WTC11 (cell line): ENCODE measurements at regions not wholly inside any gene's neighbourhood (a gene's known extent, or its start where the extent isn't known, plus 50 kb on each side); places are given as distances from the start of the nearest gene placed in this dataset.

Experiments
- ATAC-seq: fragments of 200-7000 bp; cut with Tn5 transposase; 2 replicates; pipeline ENCODE4 v1.10.0; 2021; ENCODE audit warnings: mild to moderate bottlenecking, moderate library complexity
- CTCF ChIA-PET: fragments of 300-600 bp; sonication (Branson Sonifier 250); formaldehyde crosslinking; loops from one replicate; lab custom pipeline; 2021; ENCODE audit warnings: antibody characterized with exemption; lab: Charles Lee
- POLR2A ChIA-PET: fragments of 350-600 bp; sonication (Branson Sonifier 250); formaldehyde crosslinking; loops from one replicate; lab custom pipeline; 2021; ENCODE audit warnings: antibody characterized with exemption; lab: Charles Lee
- DNase-seq: peaks from one replicate; pipeline ENCODE4 v3.0.0; 2021; ENCODE audit warnings: low spot score
- H3K27ac Mint-ChIP-seq: 2 replicates; pipeline ENCODE4 v1.8.0; 2021; ENCODE audit warnings: mixed read lengths
- H3K27me3 Mint-ChIP-seq: 2 replicates; pipeline ENCODE4 v1.8.0; 2021; ENCODE audit warnings: low read depth, mild to moderate bottlenecking, moderate library complexity, mixed read lengths
- H3K36me3 Mint-ChIP-seq: 2 replicates; pipeline ENCODE4 v1.8.0; 2021; ENCODE audit warnings: mixed read lengths
- H3K4me1 Mint-ChIP-seq: 2 replicates; pipeline ENCODE4 v1.8.0; 2022; ENCODE audit warnings: mixed read lengths
- H3K4me3 Mint-ChIP-seq: 2 replicates; pipeline ENCODE4 v1.8.0; 2021; ENCODE audit warnings: mild to moderate bottlenecking, moderate library complexity, mixed read lengths
- H3K9me3 Mint-ChIP-seq: 2 replicates; pipeline ENCODE4 v1.8.0; 2021; ENCODE audit warnings: mixed read lengths
- ATF1 ChIP-seq: sonication (generic); formaldehyde crosslinking; IDR thresholded peaks from 2 replicates; pipeline ENCODE4 v1.8.1; 2023; ENCODE audit warnings: mild to moderate bottlenecking, moderate library complexity, missing genetic modification reagents
- FOXP1 ChIP-seq: sonication (generic); formaldehyde crosslinking; IDR thresholded peaks from 2 replicates; pipeline ENCODE4 v1.8.0; 2022; ENCODE audit warnings: missing genetic modification reagents, mild to moderate bottlenecking, moderate library complexity, borderline replicate concordance
- GABPB1 ChIP-seq: sonication (generic); formaldehyde crosslinking; IDR thresholded peaks from 2 replicates; pipeline ENCODE4 v1.8.1; 2023; ENCODE audit warnings: mild to moderate bottlenecking, missing genetic modification reagents
- HMGA2 ChIP-seq: fragments of 250-450 bp; sonication (Bioruptor Pico); IDR thresholded peaks from 2 replicates; pipeline ENCODE4 v1.4.0; 2021; ENCODE audit warnings: mild to moderate bottlenecking, moderate library complexity
- IRF2 ChIP-seq: sonication (generic); formaldehyde crosslinking; IDR thresholded peaks from 2 replicates; pipeline ENCODE4 v1.8.0; 2022; ENCODE audit warnings: low read depth, missing genetic modification reagents, borderline replicate concordance
- JAZF1 ChIP-seq: fragments of 250-450 bp; sonication (Bioruptor Pico); IDR thresholded peaks from 2 replicates; pipeline ENCODE4 v1.9.0; 2021; ENCODE audit warnings: moderate library complexity, mild to moderate bottlenecking, inconsistent platforms
- NFATC4 ChIP-seq: fragments of 250-450 bp; sonication (Bioruptor Pico); IDR thresholded peaks from 2 replicates; pipeline ENCODE4 v1.9.0; 2021; ENCODE audit warnings: mild to moderate bottlenecking
- NFYB ChIP-seq: sonication (generic); formaldehyde crosslinking; conservative IDR thresholded peaks from 2 replicates; pipeline ENCODE4 v1.8.0; 2022; ENCODE audit warnings: low read depth, missing genetic modification reagents
- NR1H2 ChIP-seq: sonication (generic); formaldehyde crosslinking; IDR thresholded peaks from 2 replicates; pipeline ENCODE4 v1.9.0; 2021; ENCODE audit warnings: mild to moderate bottlenecking, moderate library complexity, missing genetic modification reagents
- NR3C1 ChIP-seq: sonication (generic); formaldehyde crosslinking; conservative IDR thresholded peaks from 2 replicates; pipeline ENCODE4 v1.8.1; 2023; ENCODE audit warnings: low read depth, mild to moderate bottlenecking, missing genetic modification reagents
- OVOL2 ChIP-seq: fragments of 250-450 bp; sonication (Bioruptor Pico); IDR thresholded peaks from 2 replicates; pipeline ENCODE4 v1.9.0; 2021; ENCODE audit warnings: mild to moderate bottlenecking, borderline replicate concordance
- PRRX2 ChIP-seq: fragments of 250-450 bp; sonication (Bioruptor Pico); IDR thresholded peaks from 2 replicates; pipeline ENCODE4 v1.8.0; 2021; ENCODE audit warnings: mild to moderate bottlenecking
- RELA ChIP-seq: sonication (generic); formaldehyde crosslinking; IDR thresholded peaks from 2 replicates; pipeline ENCODE4 v1.8.1; 2022; ENCODE audit warnings: missing genetic modification reagents, mild to moderate bottlenecking, borderline replicate concordance
- RORB ChIP-seq: fragments of 250-450 bp; sonication (Bioruptor Pico); IDR thresholded peaks from 2 replicates; pipeline ENCODE4 v1.9.0; 2021; ENCODE audit warnings: mild to moderate bottlenecking
- SMAD3 ChIP-seq: sonication (generic); formaldehyde crosslinking; IDR thresholded peaks from 2 replicates; pipeline ENCODE4 v1.8.0; 2022; ENCODE audit warnings: missing genetic modification reagents, mild to moderate bottlenecking, borderline replicate concordance
- SMAD4 ChIP-seq: sonication (generic); formaldehyde crosslinking; IDR thresholded peaks from 2 replicates; pipeline ENCODE4 v1.8.0; 2022; ENCODE audit warnings: mild to moderate bottlenecking, missing genetic modification reagents
- SOX15 ChIP-seq: fragments of 250-450 bp; sonication (Bioruptor Pico); IDR thresholded peaks from 2 replicates; pipeline ENCODE4 v1.9.0; 2021; ENCODE audit warnings: mild to moderate bottlenecking
- TEAD4 ChIP-seq: sonication (generic); formaldehyde crosslinking; IDR thresholded peaks from 2 replicates; pipeline ENCODE4 v1.8.0; 2022; ENCODE audit warnings: mild to moderate bottlenecking, missing genetic modification reagents
- ZBTB21 ChIP-seq: sonication (generic); formaldehyde crosslinking; IDR thresholded peaks from 2 replicates; pipeline ENCODE4 v1.8.1; 2023; ENCODE audit warnings: mild to moderate bottlenecking, missing genetic modification reagents, borderline replicate concordance
- ZNF121 ChIP-seq: sonication (generic); formaldehyde crosslinking; IDR thresholded peaks from 2 replicates; pipeline ENCODE4 v1.8.0; 2023; ENCODE audit warnings: missing genetic modification reagents
- ZNF232 ChIP-seq: sonication (generic); formaldehyde crosslinking; IDR thresholded peaks from 2 replicates; pipeline ENCODE4 v1.8.0; 2022; ENCODE audit warnings: mild to moderate bottlenecking, missing genetic modification reagents
- ZNF263 ChIP-seq: sonication (generic); formaldehyde crosslinking; IDR thresholded peaks from 2 replicates; pipeline ENCODE4 v1.8.1; 2022; ENCODE audit warnings: low read depth, mild to moderate bottlenecking, moderate library complexity, missing genetic modification reagents
- ZNF317 ChIP-seq: sonication (generic); formaldehyde crosslinking; IDR thresholded peaks from 2 replicates; pipeline ENCODE4 v1.8.1; 2023; ENCODE audit warnings: low read depth, mild to moderate bottlenecking, moderate library complexity, missing genetic modification reagents, borderline replicate concordance
- ZNF396 ChIP-seq: fragments of 250-450 bp; sonication (Bioruptor Pico); IDR thresholded peaks from 2 replicates; pipeline ENCODE4 v1.8.0; 2021; ENCODE audit warnings: mild to moderate bottlenecking, moderate library complexity, borderline replicate concordance
- ZNF423 ChIP-seq: fragments of 250-450 bp; sonication (Bioruptor Pico); IDR thresholded peaks from 2 replicates; pipeline ENCODE4 v2.1.2; 2022; ENCODE audit warnings: mild to moderate bottlenecking, moderate library complexity
- ZNF671 ChIP-seq: fragments of 250-450 bp; sonication (Bioruptor Pico); IDR thresholded peaks from 2 replicates; pipeline ENCODE4 v1.8.0; 2021; ENCODE audit warnings: mild to moderate bottlenecking
- TF ChIP-seq, protein P1 (sequence below): sonication (generic); formaldehyde crosslinking; IDR thresholded peaks from 2 replicates; pipeline ENCODE4 v1.8.1; 2023; ENCODE audit warnings: mild to moderate bottlenecking, missing genetic modification reagents, moderate library complexity
- TF ChIP-seq, protein P2 (sequence below): sonication (generic); formaldehyde crosslinking; IDR thresholded peaks from 2 replicates; pipeline ENCODE4 v1.8.0; 2022; ENCODE audit warnings: mild to moderate bottlenecking, missing genetic modification reagents
- TF ChIP-seq, protein P3 (sequence below): sonication (generic); formaldehyde crosslinking; IDR thresholded peaks from 2 replicates; pipeline ENCODE4 v1.8.1; 2022; ENCODE audit warnings: mild to moderate bottlenecking, moderate library complexity, missing genetic modification reagents
- TF ChIP-seq, protein P4 (sequence below): sonication (generic); formaldehyde crosslinking; conservative IDR thresholded peaks from 2 replicates; pipeline ENCODE4 v1.8.1; 2022; ENCODE audit warnings: mild to moderate bottlenecking, missing genetic modification reagents

DNA sequence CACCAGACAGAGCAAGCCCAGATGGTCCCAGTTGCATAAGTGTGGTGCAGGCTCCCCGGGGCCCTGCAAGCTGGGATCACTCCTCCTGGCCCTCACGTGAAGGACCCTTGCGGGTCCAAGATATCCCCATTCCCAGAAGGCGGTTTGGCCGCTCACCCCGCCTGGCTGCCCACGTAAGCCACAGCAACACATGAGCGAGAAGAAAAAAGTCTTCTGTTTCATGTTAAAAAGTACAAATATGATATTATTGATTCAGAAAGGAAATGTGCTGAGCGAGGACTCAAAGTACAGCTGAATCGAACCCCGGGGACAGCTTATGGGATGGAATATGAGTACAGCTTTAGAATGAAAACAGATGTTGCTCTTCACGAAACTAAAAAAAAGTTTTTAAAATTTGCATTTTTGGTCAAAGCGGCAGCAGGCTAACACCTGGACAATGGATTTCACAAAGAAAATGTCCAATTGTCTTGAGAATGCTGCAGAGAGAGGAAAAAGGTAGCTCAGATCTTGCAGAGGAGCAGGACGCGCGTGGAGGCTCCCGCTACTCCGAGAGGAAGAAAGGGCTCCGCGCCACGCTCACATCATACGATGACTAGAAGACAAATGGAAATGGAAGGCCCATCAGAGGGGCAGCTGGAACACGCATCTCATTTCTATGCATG is 427.6 kb downstream of the IRX1 start (continued):
- TF ChIP-seq NR1H2 (CRISPR knock-in tag) (no peak), ATF1 (CRISPR knock-in tag) (no peak), NFYB (CRISPR knock-in tag) (no peak), SOX15 (CRISPR knock-in tag) (no peak)
- TF ChIP-seq, all 79 proteins: peak for 0

DNA sequence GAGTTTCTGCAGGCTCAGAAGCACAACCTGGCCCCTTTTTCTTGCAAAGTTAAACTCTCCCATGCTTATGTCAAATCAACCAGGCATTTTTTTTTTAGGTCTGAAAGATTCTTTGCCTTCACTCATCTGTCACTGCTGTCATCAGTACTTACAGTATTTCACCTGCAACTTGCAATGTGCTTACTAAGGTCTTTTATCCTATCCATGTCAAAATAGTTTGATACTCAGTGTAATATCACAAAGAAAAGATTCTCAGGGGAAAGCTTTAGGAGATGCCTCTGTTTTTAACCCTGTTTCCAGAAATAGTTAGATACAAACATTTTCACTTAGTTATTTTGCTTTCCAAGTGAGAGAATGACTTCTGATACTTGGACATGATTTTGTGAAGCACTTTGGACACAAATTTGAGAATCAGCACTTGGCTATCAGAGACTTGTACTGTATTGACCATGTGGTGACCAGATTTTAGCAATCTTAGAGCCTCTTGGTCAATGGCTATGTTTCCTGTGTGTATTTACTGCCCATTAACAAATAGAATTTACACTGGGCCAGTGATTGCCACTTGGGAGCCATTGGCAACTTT is 428.2 kb downstream of the IRX1 start:
- TF ChIP-seq ZNF317 (no peak), FOXP1 (CRISPR knock-in tag) (no peak), ZNF671 (CRISPR knock-in tag) (no peak), NR3C1 (CRISPR knock-in tag) (no peak), ZNF232 (no peak), IRF2 (CRISPR knock-in tag) (no peak), NR1H2 (CRISPR knock-in tag) (no peak), JAZF1 (CRISPR knock-in tag) (no peak), NFATC4 (no peak)
- TF ChIP-seq, protein P1, sequence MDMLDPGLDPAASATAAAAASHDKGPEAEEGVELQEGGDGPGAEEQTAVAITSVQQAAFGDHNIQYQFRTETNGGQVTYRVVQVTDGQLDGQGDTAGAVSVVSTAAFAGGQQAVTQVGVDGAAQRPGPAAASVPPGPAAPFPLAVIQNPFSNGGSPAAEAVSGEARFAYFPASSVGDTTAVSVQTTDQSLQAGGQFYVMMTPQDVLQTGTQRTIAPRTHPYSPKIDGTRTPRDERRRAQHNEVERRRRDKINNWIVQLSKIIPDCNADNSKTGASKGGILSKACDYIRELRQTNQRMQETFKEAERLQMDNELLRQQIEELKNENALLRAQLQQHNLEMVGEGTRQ (CRISPR knock-in tag) = no peak
- TF ChIP-seq, protein P2, sequence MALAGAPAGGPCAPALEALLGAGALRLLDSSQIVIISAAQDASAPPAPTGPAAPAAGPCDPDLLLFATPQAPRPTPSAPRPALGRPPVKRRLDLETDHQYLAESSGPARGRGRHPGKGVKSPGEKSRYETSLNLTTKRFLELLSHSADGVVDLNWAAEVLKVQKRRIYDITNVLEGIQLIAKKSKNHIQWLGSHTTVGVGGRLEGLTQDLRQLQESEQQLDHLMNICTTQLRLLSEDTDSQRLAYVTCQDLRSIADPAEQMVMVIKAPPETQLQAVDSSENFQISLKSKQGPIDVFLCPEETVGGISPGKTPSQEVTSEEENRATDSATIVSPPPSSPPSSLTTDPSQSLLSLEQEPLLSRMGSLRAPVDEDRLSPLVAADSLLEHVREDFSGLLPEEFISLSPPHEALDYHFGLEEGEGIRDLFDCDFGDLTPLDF (CRISPR knock-in tag) = no peak
- POLR2A ChIA-PET = no interaction called here
- Mint-ChIP-seq H3K27me3 (peaks cover 8% of the 10 kb centered on the region), H3K27ac (no peak overlapping the region), H3K4me1 (peaks cover 11% of the 10 kb centered on the region), H3K4me3 (no peak overlapping the region), H3K9me3 (peaks cover 5% of the 10 kb centered on the region; the same call in 1 of the 2 replicates), H3K36me3 (peaks cover 6% of the 10 kb centered on the region)
- DNase-seq = no peak
- CTCF ChIA-PET = no interaction called here
- no peak for ATAC-seq

DNA sequence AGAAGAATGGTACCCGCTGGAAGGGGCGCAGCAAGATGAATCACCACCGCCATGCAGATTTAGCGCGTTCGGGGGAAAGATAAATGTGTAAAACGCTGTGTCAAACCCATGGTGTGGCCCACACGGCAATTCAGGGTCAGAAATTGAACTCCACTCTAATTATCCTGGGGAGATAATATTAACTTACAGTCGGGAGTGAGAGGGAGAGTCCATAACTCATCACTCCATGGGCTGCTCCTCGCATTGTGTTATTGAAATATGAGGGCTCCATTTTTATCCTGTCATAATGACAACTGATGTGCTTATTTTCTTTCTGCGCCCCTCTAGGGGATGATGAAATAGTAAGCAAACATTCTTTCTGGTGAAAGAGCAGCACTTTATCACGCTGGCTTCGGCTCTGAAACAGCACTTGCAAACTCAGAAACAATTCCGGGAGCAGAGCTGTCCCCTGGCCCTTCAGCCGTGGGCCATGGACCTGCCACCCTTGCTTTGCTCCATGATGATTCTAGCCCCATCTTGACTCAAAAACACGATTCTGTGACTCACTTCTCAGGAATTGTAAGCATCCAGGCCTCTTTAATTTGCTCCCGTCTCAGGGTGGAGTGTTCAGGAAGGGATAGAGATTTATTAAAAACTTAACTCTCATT is 431.6 kb downstream of the IRX1 start:
- Mint-ChIP-seq H3K9me3 (peaks cover 21% of the 10 kb centered on the region), H3K4me1 (no peaks in the 10 kb centered on the region), H3K27ac (no peak overlapping the region), H3K4me3 (no peak overlapping the region), H3K27me3 (no peaks in the 10 kb centered on the region; the same call in 1 of the 2 replicates), H3K36me3 (peaks cover 8% of the 10 kb centered on the region; the same call in 1 of the 2 replicates)
- ChIA-PET CTCF (no interaction called here), POLR2A (no interaction called here)
- TF ChIP-seq TEAD4 = no peak
- DNase-seq (no peak), ATAC-seq (no peak)

DNA sequence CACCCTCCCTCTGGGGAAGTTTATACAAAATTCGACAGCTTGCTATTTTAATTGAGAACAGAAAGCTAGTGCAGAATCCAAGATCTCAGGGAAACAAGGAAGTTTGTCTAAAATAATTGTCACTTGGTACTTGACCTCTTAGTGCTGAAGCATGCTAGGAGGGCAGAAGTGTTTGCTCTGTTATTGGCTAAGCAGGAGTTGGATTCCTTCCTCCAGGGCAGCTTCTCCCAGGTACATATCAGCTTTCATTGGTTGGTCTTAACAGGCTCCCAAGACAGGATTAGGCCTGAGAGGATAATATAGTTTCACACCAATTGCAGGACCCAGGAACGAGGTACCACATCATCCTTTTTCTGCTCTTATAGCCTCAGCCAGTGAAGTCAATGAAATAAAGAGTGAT is 432.8 kb downstream of the IRX1 start:
- Mint-ChIP-seq H3K9me3 (peaks cover 21% of the 10 kb centered on the region), H3K4me3 (no peak overlapping the region), H3K4me1 (no peaks in the 10 kb centered on the region), H3K27ac (no peak overlapping the region), H3K27me3 (no peaks in the 10 kb centered on the region; the same call in 1 of the 2 replicates), H3K36me3 (peaks cover 8% of the 10 kb centered on the region; the same call in 1 of the 2 replicates)
- ATAC-seq (no peak), DNase-seq (no peak)
- ChIA-PET POLR2A (no interaction called here), CTCF (no interaction called here)
- TF ChIP-seq, protein P3, sequence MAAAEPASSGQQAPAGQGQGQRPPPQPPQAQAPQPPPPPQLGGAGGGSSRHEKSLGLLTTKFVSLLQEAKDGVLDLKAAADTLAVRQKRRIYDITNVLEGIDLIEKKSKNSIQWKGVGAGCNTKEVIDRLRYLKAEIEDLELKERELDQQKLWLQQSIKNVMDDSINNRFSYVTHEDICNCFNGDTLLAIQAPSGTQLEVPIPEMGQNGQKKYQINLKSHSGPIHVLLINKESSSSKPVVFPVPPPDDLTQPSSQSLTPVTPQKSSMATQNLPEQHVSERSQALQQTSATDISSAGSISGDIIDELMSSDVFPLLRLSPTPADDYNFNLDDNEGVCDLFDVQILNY = no peak
- no peak for TF ChIP-seq HMGA2 (CRISPR knock-in tag)
- TF ChIP-seq ZNF121 (CRISPR knock-in tag) = no peak
- no peak for TF ChIP-seq ZNF396 (CRISPR knock-in tag)
- no peak for TF ChIP-seq ZNF263 (CRISPR knock-in tag)
- no peak for TF ChIP-seq FOXP1 (CRISPR knock-in tag)
- no peak for TF ChIP-seq SMAD4 (CRISPR knock-in tag)
- TF ChIP-seq, protein P4, sequence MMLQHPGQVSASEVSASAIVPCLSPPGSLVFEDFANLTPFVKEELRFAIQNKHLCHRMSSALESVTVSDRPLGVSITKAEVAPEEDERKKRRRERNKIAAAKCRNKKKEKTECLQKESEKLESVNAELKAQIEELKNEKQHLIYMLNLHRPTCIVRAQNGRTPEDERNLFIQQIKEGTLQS = no peak
- TF ChIP-seq SMAD3 (CRISPR knock-in tag) = no peak
- no peak for TF ChIP-seq ZNF423 (CRISPR knock-in tag)
- no peak for TF ChIP-seq JAZF1 (CRISPR knock-in tag)
- no peak for TF ChIP-seq ZBTB21 (CRISPR knock-in tag)
- no peak for TF ChIP-seq PRRX2 (CRISPR knock-in tag)
- TF ChIP-seq RORB (CRISPR knock-in tag) = no peak
- no peak for TF ChIP-seq GABPB1 (CRISPR knock-in tag)
- TF ChIP-seq OVOL2 (CRISPR knock-in tag) = no peak
- no peak for TF ChIP-seq NFATC4
- no peak for TF ChIP-seq SOX15 (CRISPR knock-in tag)
- no peak for TF ChIP-seq RELA (CRISPR knock-in tag)
